Neural cell (in vitro differentiated cells): ENCODE measurements at regions not wholly inside any gene's neighbourhood (a gene's known extent, or its start where the extent isn't known, plus 50 kb on each side); places are given as distances from the start of the nearest gene placed in this dataset.

Experiments
- H2AFZ ChIP-seq: fragments of 200-600, 300-800 bp; sonication (generic), shearing (Covaris generic); 2 replicates; pipeline ENCODE4 v1.6.0; 2014; ENCODE audit warnings: low read depth, mild to moderate bottlenecking, antibody characterized with exemption, low read length, moderate library complexity
- H3F3A ChIP-seq: fragments of 200-600 bp; shearing (Covaris generic); 2 replicates; pipeline ENCODE4 v1.6.1; 2016; ENCODE audit warnings: mild to moderate bottlenecking, moderate library complexity, mixed read lengths, antibody characterized with exemption, low read length; ENCODE audit not compliant: insufficient read depth, poor library complexity, severe bottlenecking
- H3K27ac ChIP-seq: fragments of 200-600, 300-800 bp; sonication (generic), shearing (Covaris generic); 2 replicates; pipeline ENCODE4 v1.5.1; 2014; ENCODE audit warnings: mild to moderate bottlenecking, low read length, moderate library complexity
- H3K27me3 ChIP-seq: fragments of 300-800, 200-600 bp; sonication (generic), shearing (Covaris generic); 2 replicates; pipeline ENCODE4 v1.6.0; 2014; ENCODE audit warnings: mild to moderate bottlenecking, low read depth, low read length, moderate library complexity; ENCODE audit not compliant: insufficient read depth
- H3K36me3 ChIP-seq: fragments of 300-800, 200-600 bp; sonication (generic), shearing (Covaris generic); 2 replicates; pipeline ENCODE4 v1.5.1; 2014; ENCODE audit warnings: mild to moderate bottlenecking, antibody characterized with exemption, low read length, moderate library complexity; ENCODE audit not compliant: insufficient read depth
- H3K4me2 ChIP-seq: fragments of 300-800, 200-600 bp; sonication (generic), shearing (Covaris generic); 2 replicates; pipeline ENCODE4 v1.6.0; 2014; ENCODE audit warnings: mild to moderate bottlenecking, low read length
- H3K4me3 ChIP-seq: fragments of 300-800, 200-600 bp; sonication (generic), shearing (Covaris generic); 2 replicates; pipeline ENCODE4 v1.5.1; 2014; ENCODE audit warnings: mild to moderate bottlenecking, low read length, moderate library complexity
- H3K79me2 ChIP-seq: fragments of 200-600 bp; shearing (Covaris generic); replicated peaks from 2 replicates; pipeline ENCODE4 v1.6.0; 2014; ENCODE audit warnings: mild to moderate bottlenecking, low read length, moderate library complexity; ENCODE audit not compliant: insufficient read depth
- H3K9ac ChIP-seq: fragments of 300-800, 200-600 bp; sonication (generic), shearing (Covaris generic); 2 replicates; pipeline ENCODE4 v1.6.1; 2016; ENCODE audit warnings: mild to moderate bottlenecking, low read length, mixed read lengths
- H3K9me2 ChIP-seq: fragments of 200-600 bp; shearing (Covaris generic); 2 replicates; pipeline ENCODE4 v1.6.1; 2016; ENCODE audit warnings: mild to moderate bottlenecking, low read length, mixed read lengths; ENCODE audit not compliant: insufficient read depth
- H3K9me3 ChIP-seq: fragments of 200-600, 300-800 bp; sonication (generic), shearing (Covaris generic); 2 replicates; pipeline ENCODE4 v1.6.1; 2016; ENCODE audit warnings: mild to moderate bottlenecking, mixed run types, low read length, moderate library complexity, mixed read lengths
- H4K20me1 ChIP-seq: fragments of 200-600 bp; shearing (Covaris generic); 2 replicates; pipeline ENCODE4 v1.6.1; 2016; ENCODE audit warnings: mild to moderate bottlenecking, mixed run types; ENCODE audit not compliant: insufficient read depth
- CTCF ChIP-seq: fragments of 450-650 bp; IDR thresholded peaks from 2 replicates; pipeline ENCODE4 v1.5.1; 2014; ENCODE audit warnings: antibody characterized with exemption, mild to moderate bottlenecking, moderate library complexity; ENCODE audit not compliant: poor library complexity, severe bottlenecking
- EP300 ChIP-seq: fragments of 450-650 bp; conservative IDR thresholded peaks from 2 replicates; pipeline ENCODE4 v1.6.1; 2014; ENCODE audit warnings: antibody characterized with exemption, mild to moderate bottlenecking, moderate library complexity; ENCODE audit not compliant: poor library complexity, severe bottlenecking
- EZH2 ChIP-seq: fragments of 200-600, 300-800 bp; shearing (Covaris generic), sonication (generic); IDR thresholded peaks from 2 replicates; pipeline ENCODE4 v1.6.1; 2014; ENCODE audit warnings: antibody characterized with exemption, low read length, borderline replicate concordance, mild to moderate bottlenecking; ENCODE audit not compliant: insufficient read depth, poor library complexity, severe bottlenecking
- MXI1 ChIP-seq: fragments of 450-650 bp; conservative IDR thresholded peaks from 2 replicates; pipeline ENCODE4 v1.6.1; 2014; ENCODE audit warnings: antibody characterized with exemption, mild to moderate bottlenecking; ENCODE audit not compliant: poor library complexity, severe bottlenecking
- POLR2AphosphoS5 ChIP-seq: IDR thresholded peaks from 2 replicates; pipeline ENCODE4 v1.6.1; 2012
- RAD21 ChIP-seq: fragments of 450-650 bp; conservative IDR thresholded peaks from 2 replicates; pipeline ENCODE4 v1.6.1; 2014; ENCODE audit warnings: antibody characterized with exemption, mild to moderate bottlenecking, moderate library complexity
- REST ChIP-seq: IDR thresholded peaks from 2 replicates; pipeline ENCODE4 v1.6.1; 2012; ENCODE audit warnings: borderline replicate concordance
- SMC3 ChIP-seq: fragments of 450-650 bp; conservative IDR thresholded peaks from 2 replicates; pipeline ENCODE4 v1.6.1; 2014; ENCODE audit warnings: antibody characterized with exemption, mild to moderate bottlenecking, moderate library complexity; ENCODE audit not compliant: poor library complexity
- TAF1 ChIP-seq: IDR thresholded peaks from 2 replicates; pipeline ENCODE4 v1.6.1; 2012; ENCODE audit warnings: low read depth

- Histone ChIP-seq H3K27ac (no peak overlapping the region), H3F3A (no peaks in the 10 kb centered on the region), H3K9ac (no peak overlapping the region), H3K27me3 (no peaks in the 10 kb centered on the region), H3K4me2 (no peak overlapping the region), H3K36me3 (no peaks in the 10 kb centered on the region), H3K9me3 (no peaks in the 10 kb centered on the region), H3K79me2 (no peaks in the 10 kb centered on the region), H4K20me1 (no peaks in the 10 kb centered on the region), H2AFZ (no peak overlapping the region), H3K9me2 (no peaks in the 10 kb centered on the region), H3K4me3 (no peak overlapping the region)
- TF ChIP-seq MXI1 (no peak), RAD21 (no peak), TAF1 (no peak), REST (no peak), POLR2AphosphoS5 (no peak), CTCF (no peak), EZH2 (no peak), EP300 (no peak), SMC3 (no peak)
Observed at GRCh38 chr4:181820553-181820952, 422.6 kb upstream of the TENM3 start.

- Histone ChIP-seq H3K36me3 (no peaks in the 10 kb centered on the region), H2AFZ (no peak overlapping the region), H3K27me3 (no peaks in the 10 kb centered on the region), H3K27ac (no peak overlapping the region), H3K9me2 (no peaks in the 10 kb centered on the region), H4K20me1 (no peaks in the 10 kb centered on the region), H3K79me2 (no peaks in the 10 kb centered on the region), H3F3A (no peaks in the 10 kb centered on the region), H3K9me3 (no peaks in the 10 kb centered on the region), H3K4me2 (no peak overlapping the region), H3K4me3 (no peak overlapping the region), H3K9ac (no peak overlapping the region)
- no peak for TF ChIP-seq EZH2
- TF ChIP-seq SMC3 = no peak
- no peak for TF ChIP-seq MXI1
- no peak for TF ChIP-seq CTCF
- TF ChIP-seq EP300 = no peak
- TF ChIP-seq REST = no peak
- TF ChIP-seq TAF1 = no peak
- no peak for TF ChIP-seq POLR2AphosphoS5
- TF ChIP-seq RAD21 = no peak
Observed at GRCh38 chr4:181821039-181822004, 421.9 kb upstream of the TENM3 start.
